PFSK-1 (cell line): ENCODE measurements at regions not wholly inside any gene's neighbourhood (a gene's known extent, or its start where the extent isn't known, plus 50 kb on each side); places are given as distances from the start of the nearest gene placed in this dataset.

Experiments
- POLR2AphosphoS5 ChIP-seq: IDR thresholded peaks from 2 replicates; pipeline ENCODE4 v1.6.1; 2012; ENCODE audit warnings: low read depth, mild to moderate bottlenecking, control low read depth, low read length, moderate library complexity
- SIN3A ChIP-seq: IDR thresholded peaks from 2 replicates; pipeline ENCODE4 v1.6.1; 2012; ENCODE audit warnings: mild to moderate bottlenecking, low read length, moderate library complexity, borderline replicate concordance; ENCODE audit not compliant: insufficient read depth
- TF ChIP-seq, protein P1 (sequence below), 2 experiments: IDR thresholded peaks; 2 replicates each; pipeline versions ENCODE4 v1.6.1 to v1.8.0; 2011 to 2012; ENCODE audit warnings: low read depth in 2 of 2, low read length in 2 of 2, control low read depth in 1 of 2, inconsistent platforms in 1 of 2, mild to moderate bottlenecking in 1 of 2, moderate library complexity in 1 of 2; ENCODE audit not compliant: insufficient read depth in 1 of 2

DNA sequence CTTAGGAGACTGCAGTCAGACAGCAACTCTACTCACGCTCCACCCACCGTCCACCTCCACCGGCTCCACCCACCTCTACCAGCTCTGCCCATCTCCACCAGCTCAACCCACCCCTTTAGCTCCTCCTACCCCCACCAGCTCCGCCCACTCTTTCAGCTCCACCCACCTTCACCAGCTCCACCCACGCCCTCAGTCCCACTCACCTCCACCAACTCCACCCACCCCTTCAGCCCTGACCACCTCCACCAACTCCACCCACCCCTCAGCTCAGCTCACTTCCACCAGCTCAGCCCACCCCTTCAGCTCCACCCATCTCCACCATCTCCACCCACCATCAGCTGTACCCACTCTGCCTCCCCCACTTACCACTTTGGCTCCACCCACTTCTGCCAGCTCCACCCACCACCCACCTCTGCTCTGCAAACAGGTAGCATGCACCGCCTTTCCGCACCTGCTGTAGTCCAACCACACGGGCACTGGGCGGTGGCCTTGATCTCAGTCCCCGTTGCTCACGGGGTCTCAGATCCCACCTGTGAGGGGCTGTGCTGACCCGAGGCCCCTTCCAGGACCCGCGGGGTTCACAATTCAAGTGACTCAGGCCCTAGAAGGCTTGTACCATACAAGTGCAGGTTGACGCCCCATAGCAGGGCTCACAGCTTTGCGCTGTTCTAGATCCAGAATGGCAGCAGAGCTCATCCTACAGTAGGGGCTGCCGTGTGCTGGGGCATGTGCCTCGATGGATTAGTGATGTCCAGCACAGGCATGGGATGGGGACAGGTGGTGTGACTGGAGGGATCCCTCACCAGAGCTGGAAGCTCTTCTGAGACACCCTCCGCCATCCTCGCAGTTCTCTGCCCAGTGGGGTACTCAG is 77.2 kb upstream of the OTOS start:
- TF ChIP-seq, protein P1, sequence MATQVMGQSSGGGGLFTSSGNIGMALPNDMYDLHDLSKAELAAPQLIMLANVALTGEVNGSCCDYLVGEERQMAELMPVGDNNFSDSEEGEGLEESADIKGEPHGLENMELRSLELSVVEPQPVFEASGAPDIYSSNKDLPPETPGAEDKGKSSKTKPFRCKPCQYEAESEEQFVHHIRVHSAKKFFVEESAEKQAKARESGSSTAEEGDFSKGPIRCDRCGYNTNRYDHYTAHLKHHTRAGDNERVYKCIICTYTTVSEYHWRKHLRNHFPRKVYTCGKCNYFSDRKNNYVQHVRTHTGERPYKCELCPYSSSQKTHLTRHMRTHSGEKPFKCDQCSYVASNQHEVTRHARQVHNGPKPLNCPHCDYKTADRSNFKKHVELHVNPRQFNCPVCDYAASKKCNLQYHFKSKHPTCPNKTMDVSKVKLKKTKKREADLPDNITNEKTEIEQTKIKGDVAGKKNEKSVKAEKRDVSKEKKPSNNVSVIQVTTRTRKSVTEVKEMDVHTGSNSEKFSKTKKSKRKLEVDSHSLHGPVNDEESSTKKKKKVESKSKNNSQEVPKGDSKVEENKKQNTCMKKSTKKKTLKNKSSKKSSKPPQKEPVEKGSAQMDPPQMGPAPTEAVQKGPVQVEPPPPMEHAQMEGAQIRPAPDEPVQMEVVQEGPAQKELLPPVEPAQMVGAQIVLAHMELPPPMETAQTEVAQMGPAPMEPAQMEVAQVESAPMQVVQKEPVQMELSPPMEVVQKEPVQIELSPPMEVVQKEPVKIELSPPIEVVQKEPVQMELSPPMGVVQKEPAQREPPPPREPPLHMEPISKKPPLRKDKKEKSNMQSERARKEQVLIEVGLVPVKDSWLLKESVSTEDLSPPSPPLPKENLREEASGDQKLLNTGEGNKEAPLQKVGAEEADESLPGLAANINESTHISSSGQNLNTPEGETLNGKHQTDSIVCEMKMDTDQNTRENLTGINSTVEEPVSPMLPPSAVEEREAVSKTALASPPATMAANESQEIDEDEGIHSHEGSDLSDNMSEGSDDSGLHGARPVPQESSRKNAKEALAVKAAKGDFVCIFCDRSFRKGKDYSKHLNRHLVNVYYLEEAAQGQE (IDR thresholded peaks at IDR 0.05; ENCODE audit: insufficient read depth in 1 of 2, low read depth in 2 of 2, low read length in 2 of 2): no peak
- TF ChIP-seq POLR2AphosphoS5 (no peak), SIN3A (no peak)
